Astrocyte (in vitro differentiated cells and primary cell): ENCODE measurements at regions not wholly inside any gene's neighbourhood (a gene's known extent, or its start where the extent isn't known, plus 50 kb on each side); places are given as distances from the start of the nearest gene placed in this dataset.

Experiments used
- CTCF ChIP-seq: IDR thresholded peaks from 2 replicates; pipeline ENCODE4 v1.5.1; 2011; ENCODE audit warnings: low read depth, mild to moderate bottlenecking, inconsistent platforms, low read length, moderate library complexity; ENCODE audit not compliant: insufficient read depth
- EZH2 ChIP-seq: IDR thresholded peaks from 2 replicates; pipeline ENCODE4 v1.6.1; 2012; ENCODE audit warnings: mild to moderate bottlenecking, low read length, inconsistent platforms; ENCODE audit not compliant: insufficient read depth

DNA sequence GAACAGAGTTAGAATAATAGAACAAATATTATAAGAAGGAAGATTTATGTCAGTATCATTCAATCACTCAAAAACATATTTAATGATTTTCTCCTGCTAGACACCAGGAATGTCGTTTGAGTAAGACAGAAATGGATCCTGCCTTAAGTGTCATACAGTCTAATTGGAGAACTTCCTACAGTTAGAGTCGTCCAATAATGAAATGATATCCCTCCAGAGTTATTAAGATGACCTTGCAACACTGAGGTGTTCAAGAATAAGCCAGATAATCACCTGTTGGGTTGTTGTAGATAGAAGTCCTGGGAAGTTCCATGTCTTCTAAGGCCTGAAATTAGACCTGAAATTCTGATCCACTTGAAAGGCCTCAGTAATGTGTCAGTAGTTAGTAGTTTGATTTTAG is 132.3 kb downstream of the SLC38A4 start:
- TF ChIP-seq CTCF, result no peak
- no peak for TF ChIP-seq EZH2
